ENCODE measurements at regions not wholly inside any gene's neighbourhood (a gene's known extent, or its start where the extent isn't known, plus 50 kb on each side); places are given as distances from the start of the nearest gene placed in this dataset.

- no peak for DNase-seq (ENCODE audit: low spot score)
Measured at GRCh38 chr12:126198516-126198915, 1133.3 kb downstream of the AACS start.

- no peak for DNase-seq (ENCODE audit: low spot score)
Measured at GRCh38 chr12:126198966-126199692, 1133.9 kb downstream of the AACS start.

GRCh38 chr12:126201981-126202537, 1136.8 kb downstream of the AACS start:
- DNase-seq (ENCODE audit: low spot score) = no peak

GRCh38 chr12:126204326-126204725, 1139.1 kb downstream of the AACS start:
- DNase-seq (ENCODE audit: low spot score) = no peak

- DNase-seq (ENCODE audit: low spot score) = no peak
Measured at GRCh38 chr12:126210026-126210425, 1144.8 kb downstream of the AACS start.

- DNase-seq (ENCODE audit: low spot score) = no peak
Measured at GRCh38 chr12:126210448-126210847, 1145.2 kb downstream of the AACS start.

GRCh38 chr12:126212824-126213223, 1147.6 kb downstream of the AACS start:
- no peak for DNase-seq (ENCODE audit: low spot score)

GRCh38 chr12:126218697-126219096, 1153.5 kb downstream of the AACS start:
- no peak for DNase-seq (ENCODE audit: low spot score)

- DNase-seq (ENCODE audit: low spot score) = no peak
Measured at GRCh38 chr12:126219139-126219538, 1153.9 kb downstream of the AACS start.

- no peak for DNase-seq (ENCODE audit: low spot score)
Measured at GRCh38 chr12:126219654-126220279, 1154.5 kb downstream of the AACS start.

GRCh38 chr12:126224032-126224431, 1158.8 kb downstream of the AACS start:
- DNase-seq (ENCODE audit: low spot score) = no peak

- DNase-seq (ENCODE audit: low spot score) = no peak
Measured at GRCh38 chr12:126228936-126229335, 1163.7 kb downstream of the AACS start.

- no peak for DNase-seq (ENCODE audit: low spot score)
Measured at GRCh38 chr12:126232711-126233110, 1167.5 kb downstream of the AACS start.

- DNase-seq (ENCODE audit: low spot score) = no peak
Measured at GRCh38 chr12:126233625-126234024, 1168.4 kb downstream of the AACS start.

GRCh38 chr12:126243814-126244440, 1178.7 kb downstream of the AACS start:
- no peak for DNase-seq (ENCODE audit: low spot score)

- DNase-seq (ENCODE audit: low spot score) = no peak
Measured at GRCh38 chr12:126247936-126248335, 1182.7 kb downstream of the AACS start.

- no peak for DNase-seq (ENCODE audit: low spot score)
Measured at GRCh38 chr12:126248871-126249403, 1183.7 kb downstream of the AACS start.

GRCh38 chr12:126258190-126258589, 1193.0 kb downstream of the AACS start:
- no peak for DNase-seq (ENCODE audit: low spot score)

- no peak for DNase-seq (ENCODE audit: low spot score)
Measured at GRCh38 chr12:126262829-126263228, 1197.6 kb downstream of the AACS start.

- DNase-seq (ENCODE audit: low spot score) = no peak
Measured at GRCh38 chr12:126268222-126268621, 1203.0 kb downstream of the AACS start.

- DNase-seq (ENCODE audit: low spot score) = no peak
Measured at GRCh38 chr12:126271159-126271558, 1205.9 kb downstream of the AACS start.

GRCh38 chr12:126282691-126283090, 1217.5 kb downstream of the AACS start:
- DNase-seq (ENCODE audit: low spot score) = no peak

GRCh38 chr12:126286203-126286602, 1221.0 kb downstream of the AACS start:
- DNase-seq (ENCODE audit: low spot score) = no peak

Measured in hematopoietic multipotent progenitor cell treated with erythropoietin and hydrocortisone succinate and interleukin-3 and kit ligand, for 17 days (in vitro differentiated cells).